Epithelial cell of proximal tubule (primary cell): ENCODE measurements at regions not wholly inside any gene's neighbourhood (a gene's known extent, or its start where the extent isn't known, plus 50 kb on each side); places are given as distances from the start of the nearest gene placed in this dataset.

Experiments
- DNase-seq: peaks from one replicate; pipeline ENCODE4 v3.0.0-alpha.2; 2011; ENCODE audit warnings: low read depth
- H3K4me3 ChIP-seq: 2 replicates; pipeline ENCODE4 v1.5.1; 2011; ENCODE audit warnings: low read depth, mild to moderate bottlenecking, low read length
- CTCF ChIP-seq: conservative IDR thresholded peaks from 2 replicates; pipeline ENCODE4 v1.5.1; 2012; ENCODE audit warnings: low read depth, mild to moderate bottlenecking, low read length

GRCh38 chr15:46121441-46121840 lies 486.6 kb downstream of the SQOR start:
- no peak for TF ChIP-seq CTCF
- no peak overlapping the region for H3K4me3 ChIP-seq
- DNase-seq = no peak

GRCh38 chr15:46126581-46126980 lies 491.8 kb downstream of the SQOR start:
- no peak overlapping the region for H3K4me3 ChIP-seq
- no peak for DNase-seq
- no peak for TF ChIP-seq CTCF

GRCh38 chr15:46127361-46127874 lies 492.6 kb downstream of the SQOR start:
- no peak for DNase-seq
- TF ChIP-seq CTCF = no peak
- H3K4me3 ChIP-seq = no peak overlapping the region

- DNase-seq = no peak
- H3K4me3 ChIP-seq = no peak overlapping the region
- no peak for TF ChIP-seq CTCF
Observed at GRCh38 chr15:46129145-46129544, 494.3 kb downstream of the SQOR start.

- no peak overlapping the region for H3K4me3 ChIP-seq
- DNase-seq = no peak
- no peak for TF ChIP-seq CTCF
Observed at GRCh38 chr15:46131876-46132275, 497.0 kb downstream of the SQOR start.

GRCh38 chr15:46137443-46137842 lies 502.6 kb downstream of the SQOR start:
- no peak for TF ChIP-seq CTCF
- no peak for DNase-seq
- H3K4me3 ChIP-seq = no peak overlapping the region

- DNase-seq = no peak
- H3K4me3 ChIP-seq = no peak overlapping the region
- TF ChIP-seq CTCF = no peak
Observed at GRCh38 chr15:46146002-46146401, 511.2 kb downstream of the SQOR start.
